Panc1 (cell line): ENCODE measurements at regions not wholly inside any gene's neighbourhood (a gene's known extent, or its start where the extent isn't known, plus 50 kb on each side); places are given as distances from the start of the nearest gene placed in this dataset.

Experiments used
- ATAC-seq: fragments of 200-7000 bp; cut with Tn5 transposase; 2 replicates; pipeline ENCODE4 v1.9.1; 2020; ENCODE audit warnings: mild to moderate bottlenecking, moderate library complexity
- BruUV-seq: library from RNA; stranded (reverse); fragments of 400-500 nt; replicated peaks from 2 replicates; lab custom pipeline; 2021; lab: Mats Ljungman, UMichigan
- CTCF ChIA-PET: fragments of 300-600 bp; sonication (Branson Sonifier 250); formaldehyde crosslinking; loops from one replicate; lab custom pipeline; 2022; ENCODE audit warnings: antibody characterized with exemption; lab: Charles Lee
- POLR2A ChIA-PET: fragments of 300-600 bp; sonication (Branson Sonifier 250); formaldehyde crosslinking; loops from one replicate; lab custom pipeline; 2022; ENCODE audit warnings: antibody characterized with exemption; lab: Charles Lee
- DNase-seq: peaks from one replicate; pipeline ENCODE4 v3.0.0-alpha.2; 2010; ENCODE audit warnings: low read depth, low spot score
- H3K27ac ChIP-seq: 2 replicates; pipeline ENCODE4 v1.5.1; 2011; ENCODE audit warnings: mild to moderate bottlenecking, low read length, inconsistent platforms
- H3K27me3 ChIP-seq: fragments of 200-500 bp; sonication (Bioruptor generic); 2 replicates; pipeline ENCODE4 v1.6.0; 2014; ENCODE audit warnings: low read length, inconsistent platforms; ENCODE audit not compliant: control insufficient read depth, insufficient read depth
- H3K36me3 ChIP-seq: fragments of 200-500 bp; sonication (Bioruptor generic); 2 replicates; pipeline ENCODE4 v1.5.1; 2014; ENCODE audit warnings: inconsistent platforms, mild to moderate bottlenecking, low read length, moderate library complexity; ENCODE audit not compliant: control insufficient read depth, insufficient read depth
- H3K4me1 ChIP-seq: 2 replicates; pipeline ENCODE4 v1.5.1; 2011; ENCODE audit warnings: inconsistent platforms, mild to moderate bottlenecking, low read length, moderate library complexity; ENCODE audit not compliant: control insufficient read depth, insufficient read depth
- H3K4me3 ChIP-seq, 2 experiments: 2 replicates each; pipeline ENCODE4 v1.5.1; 2011 to 2012; ENCODE audit warnings: low read depth in 2 of 2, low read length in 2 of 2, mild to moderate bottlenecking in 2 of 2, inconsistent platforms in 1 of 2, moderate library complexity in 1 of 2
- H3K9me3 ChIP-seq: fragments of 200-500 bp; sonication (Bioruptor generic); 2 replicates; pipeline ENCODE4 v1.5.1; 2014; ENCODE audit warnings: low read depth, mild to moderate bottlenecking, inconsistent platforms, low read length, moderate library complexity; ENCODE audit not compliant: control insufficient read depth, insufficient read depth
- POLR2AphosphoS5 ChIP-seq: IDR thresholded peaks from 2 replicates; pipeline ENCODE4 v1.6.1; 2012; ENCODE audit warnings: mild to moderate bottlenecking, low read depth, low read length, moderate library complexity
- SIN3A ChIP-seq: IDR thresholded peaks from 2 replicates; pipeline ENCODE4 v1.6.1; 2012; ENCODE audit warnings: low read depth, mild to moderate bottlenecking, low read length, moderate library complexity, borderline replicate concordance; ENCODE audit not compliant: insufficient read depth
- TCF7L2 ChIP-seq: IDR thresholded peaks from 2 replicates; pipeline ENCODE4 v1.6.1; 2011; ENCODE audit warnings: mild to moderate bottlenecking, low read depth, low read length, inconsistent platforms
- in situ Hi-C: cut with HindIII; loops from 2 replicates; pipeline ENCODE4 v1.10.0; 2016; ENCODE audit warnings: low sequenced_read_pairs, low pct_unique_long_range_greater_than_20kb
- intact Hi-C: fragments of 100-400 bp; cut with micrococcal nuclease; formaldehyde crosslinking; loops from one replicate; pipeline ENCODE4 v1.10.0; 2022; ENCODE audit not compliant: unreplicated experiment
- TF ChIP-seq, protein P1 (sequence below): fragments of 450-650 bp; IDR thresholded peaks from 2 replicates; pipeline ENCODE4 v1.5.1; 2017; ENCODE audit warnings: mild to moderate bottlenecking
- TF ChIP-seq, protein P2 (sequence below), 2 experiments: IDR thresholded peaks; 2 replicates each; pipeline ENCODE4 v1.6.1; 2011 to 2012; ENCODE audit warnings: low read depth in 2 of 2, control low read depth in 1 of 2, low read length in 1 of 2, mild to moderate bottlenecking in 1 of 2, moderate library complexity in 1 of 2; ENCODE audit not compliant: insufficient read depth in 1 of 2

DNA sequence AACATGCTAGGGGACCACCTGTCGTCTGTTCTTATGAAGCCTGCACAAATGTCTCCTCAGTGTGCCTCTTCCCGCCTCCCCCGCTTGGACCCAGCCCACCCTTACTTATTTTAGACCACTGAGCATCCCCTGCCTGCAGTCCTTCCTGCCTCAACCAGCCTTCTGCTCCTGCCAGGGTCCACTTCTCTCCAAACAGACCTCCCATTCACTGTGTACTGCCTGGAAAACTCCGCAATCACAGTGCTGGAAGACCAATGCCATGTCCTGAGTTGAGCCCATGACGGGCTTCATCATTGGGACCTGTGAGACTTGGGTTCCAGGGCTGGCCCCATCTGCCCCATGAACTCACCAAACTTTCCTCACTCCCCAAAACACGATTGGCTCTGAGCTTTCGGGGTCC lies 309.4 kb downstream of the IRX1 start:
- TF ChIP-seq POLR2AphosphoS5 (no peak), TCF7L2 (no peak), SIN3A (no peak)
- TF ChIP-seq, protein P1, sequence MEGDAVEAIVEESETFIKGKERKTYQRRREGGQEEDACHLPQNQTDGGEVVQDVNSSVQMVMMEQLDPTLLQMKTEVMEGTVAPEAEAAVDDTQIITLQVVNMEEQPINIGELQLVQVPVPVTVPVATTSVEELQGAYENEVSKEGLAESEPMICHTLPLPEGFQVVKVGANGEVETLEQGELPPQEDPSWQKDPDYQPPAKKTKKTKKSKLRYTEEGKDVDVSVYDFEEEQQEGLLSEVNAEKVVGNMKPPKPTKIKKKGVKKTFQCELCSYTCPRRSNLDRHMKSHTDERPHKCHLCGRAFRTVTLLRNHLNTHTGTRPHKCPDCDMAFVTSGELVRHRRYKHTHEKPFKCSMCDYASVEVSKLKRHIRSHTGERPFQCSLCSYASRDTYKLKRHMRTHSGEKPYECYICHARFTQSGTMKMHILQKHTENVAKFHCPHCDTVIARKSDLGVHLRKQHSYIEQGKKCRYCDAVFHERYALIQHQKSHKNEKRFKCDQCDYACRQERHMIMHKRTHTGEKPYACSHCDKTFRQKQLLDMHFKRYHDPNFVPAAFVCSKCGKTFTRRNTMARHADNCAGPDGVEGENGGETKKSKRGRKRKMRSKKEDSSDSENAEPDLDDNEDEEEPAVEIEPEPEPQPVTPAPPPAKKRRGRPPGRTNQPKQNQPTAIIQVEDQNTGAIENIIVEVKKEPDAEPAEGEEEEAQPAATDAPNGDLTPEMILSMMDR = no peak
- TF ChIP-seq, protein P2, sequence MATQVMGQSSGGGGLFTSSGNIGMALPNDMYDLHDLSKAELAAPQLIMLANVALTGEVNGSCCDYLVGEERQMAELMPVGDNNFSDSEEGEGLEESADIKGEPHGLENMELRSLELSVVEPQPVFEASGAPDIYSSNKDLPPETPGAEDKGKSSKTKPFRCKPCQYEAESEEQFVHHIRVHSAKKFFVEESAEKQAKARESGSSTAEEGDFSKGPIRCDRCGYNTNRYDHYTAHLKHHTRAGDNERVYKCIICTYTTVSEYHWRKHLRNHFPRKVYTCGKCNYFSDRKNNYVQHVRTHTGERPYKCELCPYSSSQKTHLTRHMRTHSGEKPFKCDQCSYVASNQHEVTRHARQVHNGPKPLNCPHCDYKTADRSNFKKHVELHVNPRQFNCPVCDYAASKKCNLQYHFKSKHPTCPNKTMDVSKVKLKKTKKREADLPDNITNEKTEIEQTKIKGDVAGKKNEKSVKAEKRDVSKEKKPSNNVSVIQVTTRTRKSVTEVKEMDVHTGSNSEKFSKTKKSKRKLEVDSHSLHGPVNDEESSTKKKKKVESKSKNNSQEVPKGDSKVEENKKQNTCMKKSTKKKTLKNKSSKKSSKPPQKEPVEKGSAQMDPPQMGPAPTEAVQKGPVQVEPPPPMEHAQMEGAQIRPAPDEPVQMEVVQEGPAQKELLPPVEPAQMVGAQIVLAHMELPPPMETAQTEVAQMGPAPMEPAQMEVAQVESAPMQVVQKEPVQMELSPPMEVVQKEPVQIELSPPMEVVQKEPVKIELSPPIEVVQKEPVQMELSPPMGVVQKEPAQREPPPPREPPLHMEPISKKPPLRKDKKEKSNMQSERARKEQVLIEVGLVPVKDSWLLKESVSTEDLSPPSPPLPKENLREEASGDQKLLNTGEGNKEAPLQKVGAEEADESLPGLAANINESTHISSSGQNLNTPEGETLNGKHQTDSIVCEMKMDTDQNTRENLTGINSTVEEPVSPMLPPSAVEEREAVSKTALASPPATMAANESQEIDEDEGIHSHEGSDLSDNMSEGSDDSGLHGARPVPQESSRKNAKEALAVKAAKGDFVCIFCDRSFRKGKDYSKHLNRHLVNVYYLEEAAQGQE (IDR thresholded peaks at IDR 0.05; ENCODE audit: insufficient read depth in 1 of 2, low read depth in 2 of 2, low read length in 1 of 2) = no peak

DNA sequence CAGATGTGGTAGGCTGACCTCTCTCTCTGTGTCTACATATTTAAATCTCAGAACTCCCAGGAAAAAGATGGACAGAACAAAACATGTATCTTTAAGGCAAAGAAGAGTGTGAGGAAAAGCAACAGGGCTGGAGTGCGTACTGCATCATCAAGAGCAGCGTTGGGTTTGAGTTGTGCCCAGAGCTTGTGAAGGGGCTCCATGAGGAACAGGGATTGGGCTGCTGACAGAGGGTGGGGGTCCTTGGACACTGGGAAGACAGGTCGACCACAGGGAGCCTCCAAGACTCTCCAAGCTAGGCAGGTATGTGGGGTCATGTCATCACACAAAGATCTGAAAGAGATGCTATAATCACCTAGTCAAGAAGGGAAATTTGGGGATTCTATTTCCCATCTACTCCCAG lies 309.9 kb downstream of the IRX1 start:
- no peaks in the 10 kb centered on the region for H3K9me3 ChIP-seq
- CTCF ChIA-PET = no interaction called here
- POLR2A ChIA-PET = no interaction called here

More for the DNA sequence above, 309.4 kb downstream of the IRX1 start:
- Histone ChIP-seq H3K27ac (no peak overlapping the region), H3K27me3 (no peaks in the 10 kb centered on the region), H3K9me3 (no peaks in the 10 kb centered on the region), H3K4me3 (no peak overlapping the region), H3K4me1 (no peaks in the 10 kb centered on the region), H3K36me3 (no peaks in the 10 kb centered on the region)
- ChIA-PET CTCF (no interaction called here), POLR2A (no interaction called here)
- BruUV-seq = no TSS peak
- DNase-seq (no peak), ATAC-seq (no peak)
- intact Hi-C loops (no loop called here), in situ Hi-C loops (no loop called here)

More for the DNA sequence above, 309.9 kb downstream of the IRX1 start:
- TF ChIP-seq POLR2AphosphoS5 (no peak), SIN3A (no peak), TCF7L2 (no peak)
- TF ChIP-seq, protein P2 (IDR thresholded peaks at IDR 0.05; ENCODE audit: insufficient read depth in 1 of 2, low read depth in 2 of 2, low read length in 1 of 2) = no peak
- TF ChIP-seq, protein P1 = no peak
- in situ Hi-C loops (no loop called here), intact Hi-C loops (no loop called here)
- Histone ChIP-seq H3K27ac (no peak overlapping the region), H3K4me3 (no peak overlapping the region), H3K4me1 (no peaks in the 10 kb centered on the region), H3K36me3 (no peaks in the 10 kb centered on the region), H3K27me3 (no peaks in the 10 kb centered on the region)
- DNase-seq (no peak), ATAC-seq (no peak)
- BruUV-seq = no TSS peak
